Fibroblast of peridontal ligament (primary cell): ENCODE measurements at regions not wholly inside any gene's neighbourhood (a gene's known extent, or its start where the extent isn't known, plus 50 kb on each side); places are given as distances from the start of the nearest gene placed in this dataset.

ENCODE experiments used
- DNase-seq: peaks from one replicate; pipeline ENCODE4 v3.0.0-alpha.2; 2010; ENCODE audit errors: extremely low read depth

- no peak for DNase-seq
Measured at GRCh38 chr5:61904730-61905129, 401.3 kb upstream of the KIF2A start.

GRCh38 chr5:61905613-61906012 is 400.4 kb upstream of the KIF2A start:
- no peak for DNase-seq

GRCh38 chr5:61906820-61907219 is 399.2 kb upstream of the KIF2A start:
- no peak for DNase-seq

GRCh38 chr5:61907995-61908394 is 398.0 kb upstream of the KIF2A start:
- no peak for DNase-seq

- DNase-seq: no peak
Measured at GRCh38 chr5:61910771-61911170, 395.2 kb upstream of the KIF2A start.

- no peak for DNase-seq
Measured at GRCh38 chr5:61912559-61912958, 393.4 kb upstream of the KIF2A start.

- DNase-seq: no peak
Measured at GRCh38 chr5:61915646-61916045, 390.4 kb upstream of the KIF2A start.

- DNase-seq: no peak
Measured at GRCh38 chr5:61916621-61917620, 389.1 kb upstream of the KIF2A start.

- no peak for DNase-seq
Measured at GRCh38 chr5:61918611-61919010, 387.4 kb upstream of the KIF2A start.

GRCh38 chr5:61919920-61920319 is 386.1 kb upstream of the KIF2A start:
- DNase-seq: no peak

GRCh38 chr5:61924251-61924650 is 381.8 kb upstream of the KIF2A start:
- DNase-seq: no peak

- DNase-seq: no peak
Measured at GRCh38 chr5:61926911-61927310, 379.1 kb upstream of the KIF2A start.

- no peak for DNase-seq
Measured at GRCh38 chr5:61931236-61931635, 374.8 kb upstream of the KIF2A start.

GRCh38 chr5:61933787-61934626 is 372.0 kb upstream of the KIF2A start:
- DNase-seq: peak; percentile 60

GRCh38 chr5:61941637-61942036 is 364.4 kb upstream of the KIF2A start:
- DNase-seq: no peak

- no peak for DNase-seq
Measured at GRCh38 chr5:61942462-61943049, 363.4 kb upstream of the KIF2A start.

- no peak for DNase-seq
Measured at GRCh38 chr5:61943713-61944112, 362.3 kb upstream of the KIF2A start.

GRCh38 chr5:61948151-61948550 is 357.9 kb upstream of the KIF2A start:
- DNase-seq: no peak

- DNase-seq: no peak
Measured at GRCh38 chr5:61949054-61949678, 356.8 kb upstream of the KIF2A start.

GRCh38 chr5:61949679-61950435 is 356.1 kb upstream of the KIF2A start:
- no peak for DNase-seq

GRCh38 chr5:61951295-61951694 is 354.7 kb upstream of the KIF2A start:
- DNase-seq: no peak
